SK-N-MC (cell line): ENCODE measurements at regions not wholly inside any gene's neighbourhood (a gene's known extent, or its start where the extent isn't known, plus 50 kb on each side); places are given as distances from the start of the nearest gene placed in this dataset.
A peak's percentile ranks its signal among the peaks of the same experiment; 100 is the strongest.
"Not testable (repeated sequence)": the region's sequence is repeated elsewhere in the genome, so short reads cannot be mapped to it uniquely, and the experiment has no call there.

Experiments used
- DNase-seq: peaks from one replicate; pipeline ENCODE4 v3.0.0-alpha.2; 2011; ENCODE audit warnings: low read depth, low spot score
- H3K27ac ChIP-seq: fragments of 200-600 bp; sonication (generic); 2 replicates; pipeline ENCODE4 v1.5.1; 2016; ENCODE audit warnings: mixed run types
- H3K36me3 ChIP-seq: fragments of 200-600 bp; sonication (generic); 2 replicates; pipeline ENCODE4 v1.6.1; 2017; ENCODE audit warnings: antibody characterized with exemption, low read length, mixed read lengths; ENCODE audit not compliant: insufficient read depth
- H3K4me3 ChIP-seq: fragments of 200-600 bp; sonication (generic); 2 replicates; pipeline ENCODE4 v1.5.1; 2016
- H3K9ac ChIP-seq: fragments of 200-600 bp; sonication (generic); 2 replicates; pipeline ENCODE4 v1.8.0; 2017; ENCODE audit warnings: mixed run types, mixed read lengths; ENCODE audit not compliant: insufficient read length
- H3K9me3 ChIP-seq: fragments of 200-600 bp; sonication (generic); 2 replicates; pipeline ENCODE4 v1.6.1; 2017; ENCODE audit warnings: low read depth, mild to moderate bottlenecking, antibody characterized with exemption, low read length, moderate library complexity, mixed read lengths
- EZH2 ChIP-seq: fragments of 200-600 bp; sonication (generic); IDR thresholded peaks from one replicate; pipeline ENCODE4 v1.6.1; 2017; ENCODE audit warnings: antibody characterized with exemption
- FOXP2 ChIP-seq: optimal IDR thresholded peaks from 2 replicates; pipeline ENCODE3; 2011; ENCODE audit warnings: mild to moderate bottlenecking, moderate library complexity; ENCODE audit not compliant: insufficient read depth; ENCODE audit errors: extremely low read length, control extremely low read depth
- POLR2AphosphoS5 ChIP-seq: IDR thresholded peaks from 2 replicates; pipeline ENCODE4 v1.6.1; 2012; ENCODE audit warnings: mild to moderate bottlenecking, low read depth, low read length, borderline replicate concordance

GRCh38 chr3:165938986-165939540 lies 101.8 kb upstream of the BCHE start:
- Histone ChIP-seq H3K9me3 (no peaks in the 10 kb centered on the region), H3K36me3 (no peaks in the 10 kb centered on the region), H3K27ac (no peak overlapping the region), H3K4me3 (no peak overlapping the region), H3K9ac (no peak overlapping the region)
- no peak for TF ChIP-seq EZH2
- TF ChIP-seq POLR2AphosphoS5, result peak; percentile 56; the same call in 1 of the 2 replicates
- TF ChIP-seq FOXP2, result no peak
- DNase-seq, result peak; percentile 45

GRCh38 chr3:165936081-165936480 lies 98.9 kb upstream of the BCHE start:
- not testable (repeated sequence) for DNase-seq, H3K9me3 ChIP-seq, H3K9ac ChIP-seq, H3K27ac ChIP-seq, H3K36me3 ChIP-seq, H3K4me3 ChIP-seq

- DNase-seq, H3K9ac ChIP-seq, H3K4me3 ChIP-seq: not testable (repeated sequence)
Measured at GRCh38 chr3:165924301-165924791, 87.1 kb upstream of the BCHE start.

GRCh38 chr3:165920984-165921383 lies 83.8 kb upstream of the BCHE start:
- no peak for TF ChIP-seq EZH2
- DNase-seq, result no peak
- Histone ChIP-seq H3K27ac (no peak overlapping the region), H3K36me3 (no peaks in the 10 kb centered on the region), H3K4me3 (no peak overlapping the region), H3K9me3 (no peaks in the 10 kb centered on the region), H3K9ac (no peak overlapping the region)

More at GRCh38 chr3:165924301-165924791, 87.1 kb upstream of the BCHE start:
- not testable (repeated sequence) for H3K36me3 ChIP-seq, H3K27ac ChIP-seq, H3K9me3 ChIP-seq

GRCh38 chr3:165919284-165919683 lies 82.1 kb upstream of the BCHE start:
- TF ChIP-seq POLR2AphosphoS5, result peak; percentile 64; the same call in 1 of the 2 replicates
- peak; percentile 65 for TF ChIP-seq FOXP2
- TF ChIP-seq EZH2, result no peak
- Histone ChIP-seq H3K9ac (no peak overlapping the region), H3K4me3 (no peak overlapping the region), H3K36me3 (no peaks in the 10 kb centered on the region), H3K27ac (no peak overlapping the region), H3K9me3 (no peaks in the 10 kb centered on the region)
- DNase-seq, result peak; percentile 93

DNA sequence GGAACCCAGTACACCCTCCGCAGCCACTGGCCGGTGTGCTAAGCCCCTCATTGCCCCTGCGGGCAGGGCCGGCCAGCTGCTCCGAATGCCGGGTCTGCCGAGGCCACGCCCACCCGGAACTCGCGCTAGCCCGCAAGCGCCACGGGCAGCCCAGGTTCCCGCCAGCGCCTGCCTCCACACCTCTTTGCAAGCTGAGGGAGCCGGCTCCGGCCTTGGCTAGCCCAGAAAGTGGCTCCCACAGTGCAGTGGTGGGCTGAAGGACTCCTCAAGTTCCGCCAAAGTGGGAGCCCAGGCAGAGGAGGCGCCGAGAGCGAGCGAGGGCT lies 81.4 kb upstream of the BCHE start:
- Histone ChIP-seq H3K4me3 (no peak overlapping the region), H3K9me3 (no peaks in the 10 kb centered on the region), H3K9ac (no peak overlapping the region), H3K27ac (no peak overlapping the region), H3K36me3 (no peaks in the 10 kb centered on the region)
- DNase-seq, result no peak
- TF ChIP-seq FOXP2 (no peak), POLR2AphosphoS5 (no peak), EZH2 (no peak)

DNA sequence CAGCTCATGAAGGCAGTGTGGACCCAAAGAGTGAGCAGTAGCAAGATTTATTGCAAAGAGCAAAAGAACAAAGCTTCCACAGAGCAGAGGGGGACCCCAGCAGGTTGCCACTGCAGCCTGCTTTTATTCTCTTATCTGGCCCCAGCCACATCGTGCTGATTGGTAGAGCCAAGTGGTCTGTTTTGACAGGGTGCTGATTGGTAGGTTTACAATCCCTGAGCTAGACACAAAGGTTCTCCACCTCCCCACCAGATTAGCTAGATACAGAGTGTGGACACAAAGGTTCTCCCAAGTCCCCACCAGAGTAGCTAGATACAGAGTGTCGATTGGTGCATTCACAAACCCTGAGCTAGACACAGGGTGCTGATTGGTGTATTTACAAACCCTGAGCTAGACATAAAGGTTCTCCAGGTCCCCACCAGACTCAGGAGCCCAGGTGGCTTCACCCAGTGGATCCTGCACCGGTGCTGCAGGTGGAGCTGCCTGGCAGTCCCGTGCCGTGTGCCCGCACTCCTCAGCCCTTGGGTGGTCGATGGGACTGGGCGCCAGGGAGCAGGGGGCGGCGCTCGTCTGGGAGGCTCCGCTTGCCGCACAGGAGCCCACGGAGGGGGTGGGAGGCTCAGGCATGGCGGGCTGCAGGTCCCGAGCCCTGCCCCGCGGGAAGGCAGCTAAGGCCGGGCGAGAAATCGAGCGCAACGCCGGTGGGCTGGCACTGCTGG lies 80.9 kb upstream of the BCHE start:
- not testable (repeated sequence) for DNase-seq, H3K9ac ChIP-seq, H3K4me3 ChIP-seq, H3K36me3 ChIP-seq, H3K9me3 ChIP-seq, H3K27ac ChIP-seq

DNA sequence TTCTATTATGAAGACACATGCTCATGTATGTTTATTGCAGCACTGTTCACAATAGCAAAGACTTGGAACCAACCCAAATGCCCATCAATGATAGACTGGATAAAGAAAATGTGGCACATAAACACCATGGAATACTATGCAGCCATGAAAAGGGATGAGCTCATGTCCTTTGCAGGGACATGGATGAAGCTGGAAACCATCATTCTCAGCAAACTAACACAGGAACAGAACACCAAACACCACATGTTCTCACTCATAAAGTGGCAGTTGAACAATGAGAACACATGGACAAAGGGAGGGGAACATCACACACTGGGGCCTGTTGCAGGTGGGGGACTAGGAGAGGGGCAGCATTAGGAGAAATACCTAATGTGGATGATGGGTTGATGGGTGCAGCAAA lies 77.9 kb upstream of the BCHE start:
- not testable (repeated sequence) for H3K27ac ChIP-seq, H3K36me3 ChIP-seq, H3K9ac ChIP-seq, DNase-seq, H3K4me3 ChIP-seq, H3K9me3 ChIP-seq

- Histone ChIP-seq H3K9ac (no peak overlapping the region), H3K36me3 (no peaks in the 10 kb centered on the region), H3K4me3 (no peak overlapping the region), H3K9me3 (no peaks in the 10 kb centered on the region), H3K27ac (no peak overlapping the region)
- no peak for DNase-seq
- TF ChIP-seq FOXP2, result no peak
- TF ChIP-seq POLR2AphosphoS5, result no peak
- no peak for TF ChIP-seq EZH2
Measured at GRCh38 chr3:165903885-165904630, 66.8 kb upstream of the BCHE start.
